HT1080 (cell line): ENCODE measurements at regions not wholly inside any gene's neighbourhood (a gene's known extent, or its start where the extent isn't known, plus 50 kb on each side); places are given as distances from the start of the nearest gene placed in this dataset.
"Not testable (repeated sequence)": the region's sequence is repeated elsewhere in the genome, so short reads cannot be mapped to it uniquely, and the experiment has no call there.

Experiments
- DNase-seq: peaks from one replicate; pipeline ENCODE4 v3.0.0-alpha.2; 2015; ENCODE audit warnings: low read depth

DNA sequence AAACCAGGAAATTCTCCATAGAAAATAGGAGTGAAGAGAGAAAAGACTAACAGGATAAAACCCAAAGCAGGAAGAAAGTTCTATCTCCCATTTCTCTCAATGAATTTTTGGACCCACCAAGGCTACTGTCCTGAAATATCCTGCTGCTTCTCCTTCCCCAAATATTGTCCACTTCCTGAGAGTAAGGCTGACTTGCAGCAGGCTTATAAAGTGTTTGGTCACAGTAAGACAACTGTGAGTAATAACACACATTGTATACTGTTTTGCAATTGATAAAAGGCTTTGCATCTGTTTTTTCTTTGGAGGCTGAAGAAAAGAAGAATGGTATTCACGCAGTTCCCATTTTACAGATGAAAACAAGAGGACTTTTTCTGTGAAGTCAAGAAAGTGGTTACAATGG, 52.8 kb downstream of the FOXD4L6 start:
- DNase-seq: not testable (repeated sequence)

DNA sequence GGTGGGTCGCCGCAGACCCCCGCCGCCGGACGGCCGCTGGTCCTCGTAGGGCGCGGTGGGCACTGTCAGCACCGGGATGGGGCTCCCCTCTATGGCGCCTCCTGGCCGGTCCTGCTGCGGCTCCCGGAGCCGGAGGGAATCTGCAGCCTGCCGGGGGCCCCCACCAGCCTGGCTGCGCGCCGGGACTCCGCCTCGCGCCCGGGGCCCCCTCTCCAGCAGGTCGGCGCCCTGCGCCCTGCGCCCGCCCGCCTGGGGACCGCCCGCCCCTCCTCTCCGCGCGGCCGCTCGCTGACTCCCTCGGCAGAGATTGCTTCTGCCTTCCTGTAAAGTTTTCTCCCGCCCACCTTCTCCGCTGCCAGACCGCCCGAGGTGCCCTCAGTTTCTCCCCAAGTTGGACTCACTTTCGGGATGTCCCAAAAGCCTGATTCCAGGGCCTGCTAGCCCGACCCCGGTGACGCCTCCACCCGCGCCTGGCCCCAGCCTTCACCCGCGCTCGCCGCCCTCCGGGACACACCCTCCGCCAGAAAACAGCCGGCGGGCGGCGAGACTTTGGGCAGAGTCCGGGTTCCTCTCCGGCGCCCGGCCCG, 54.0 kb downstream of the FOXD4L6 start:
- peak; percentile 48 for DNase-seq

- not testable (repeated sequence) for DNase-seq
Measured at GRCh38 chr9:41073471-41074243, 54.8 kb downstream of the FOXD4L6 start.

GRCh38 chr9:41064125-41064795, 64.2 kb downstream of the FOXD4L6 start:
- peak; percentile 79 for DNase-seq

DNA sequence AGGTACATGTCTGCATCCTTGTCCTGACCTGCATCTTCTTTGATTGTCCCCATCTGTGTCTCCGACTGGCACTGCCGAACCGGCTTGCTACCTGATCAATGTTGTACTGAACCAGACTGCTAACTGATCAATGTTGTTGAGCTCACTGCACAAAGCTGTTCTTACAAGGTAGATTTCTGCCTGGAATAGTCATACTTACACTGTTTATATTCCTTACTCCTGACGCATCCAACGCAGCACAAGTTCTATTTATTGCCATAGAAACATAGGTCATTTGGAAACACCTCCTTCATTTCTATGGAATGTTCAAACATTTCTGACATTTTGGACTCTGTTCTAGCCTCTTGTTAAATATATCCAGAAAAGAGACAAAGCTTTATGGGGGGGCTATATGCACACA, 65.2 kb downstream of the FOXD4L6 start:
- DNase-seq: not testable (repeated sequence)

- DNase-seq: not testable (repeated sequence)
Measured at GRCh38 chr9:41059603-41060002, 68.9 kb downstream of the FOXD4L6 start.

GRCh38 chr9:41053666-41054363, 74.7 kb downstream of the FOXD4L6 start:
- not testable (repeated sequence) for DNase-seq

GRCh38 chr9:41048672-41049071, 79.8 kb downstream of the FOXD4L6 start:
- DNase-seq: not testable (repeated sequence)

GRCh38 chr9:41047792-41048191, 80.7 kb downstream of the FOXD4L6 start:
- DNase-seq: not testable (repeated sequence)

DNA sequence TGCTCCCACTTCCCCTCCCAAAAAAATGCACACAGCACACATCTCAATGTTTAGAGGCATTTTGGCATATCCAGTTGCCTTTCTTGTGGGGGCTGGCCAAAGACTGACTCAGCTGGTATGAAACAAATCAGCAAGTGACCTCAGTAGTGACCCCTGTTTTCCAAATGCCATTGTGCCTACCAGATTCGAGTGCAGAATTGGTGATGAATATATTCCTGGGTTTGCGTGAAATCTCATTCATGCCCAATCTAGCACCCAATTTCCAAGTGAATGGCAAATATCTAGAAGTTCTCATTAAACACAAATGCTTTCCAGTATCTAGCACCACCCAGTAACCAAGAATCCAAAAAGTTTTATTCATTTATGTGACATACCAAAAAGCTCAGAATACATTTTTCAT, 83.6 kb downstream of the FOXD4L6 start:
- not testable (repeated sequence) for DNase-seq

- not testable (repeated sequence) for DNase-seq
Measured at GRCh38 chr9:41043433-41043832, 85.0 kb downstream of the FOXD4L6 start.

- DNase-seq: not testable (repeated sequence)
Measured at GRCh38 chr9:41042111-41042510, 86.4 kb downstream of the FOXD4L6 start.

- DNase-seq: not testable (repeated sequence)
Measured at GRCh38 chr9:41040705-41041342, 87.7 kb downstream of the FOXD4L6 start.

- peak; percentile 27 for DNase-seq
Measured at GRCh38 chr9:41035276-41035675, 93.2 kb downstream of the FOXD4L6 start.

DNA sequence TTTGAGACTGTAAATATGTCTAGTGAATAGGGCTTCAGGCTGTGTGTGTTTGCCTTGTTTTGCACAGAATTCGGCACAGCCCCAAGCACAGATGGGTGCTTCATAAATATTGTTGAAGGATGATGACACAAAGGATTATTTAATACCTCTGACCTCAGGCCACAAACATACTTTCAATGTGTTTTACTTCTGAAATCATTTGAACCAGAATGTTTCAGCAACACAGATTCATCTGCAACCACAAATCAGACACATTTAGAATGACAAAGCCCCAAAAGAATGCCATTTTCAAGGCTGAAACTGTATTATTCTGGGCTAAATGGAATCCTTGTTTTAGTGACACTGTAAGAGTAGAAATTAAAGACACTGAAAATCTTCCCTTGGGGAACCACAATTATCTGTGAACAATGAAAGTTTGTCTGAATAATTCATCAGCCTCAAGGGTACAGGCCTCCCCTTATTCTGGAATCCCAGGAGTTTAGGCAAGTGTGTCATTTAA, 93.7 kb downstream of the FOXD4L6 start:
- DNase-seq: peak; percentile 50

GRCh38 chr9:41033877-41034276, 94.6 kb downstream of the FOXD4L6 start:
- not testable (repeated sequence) for DNase-seq

GRCh38 chr9:41033360-41033759, 95.1 kb downstream of the FOXD4L6 start:
- DNase-seq: not testable (repeated sequence)

DNA sequence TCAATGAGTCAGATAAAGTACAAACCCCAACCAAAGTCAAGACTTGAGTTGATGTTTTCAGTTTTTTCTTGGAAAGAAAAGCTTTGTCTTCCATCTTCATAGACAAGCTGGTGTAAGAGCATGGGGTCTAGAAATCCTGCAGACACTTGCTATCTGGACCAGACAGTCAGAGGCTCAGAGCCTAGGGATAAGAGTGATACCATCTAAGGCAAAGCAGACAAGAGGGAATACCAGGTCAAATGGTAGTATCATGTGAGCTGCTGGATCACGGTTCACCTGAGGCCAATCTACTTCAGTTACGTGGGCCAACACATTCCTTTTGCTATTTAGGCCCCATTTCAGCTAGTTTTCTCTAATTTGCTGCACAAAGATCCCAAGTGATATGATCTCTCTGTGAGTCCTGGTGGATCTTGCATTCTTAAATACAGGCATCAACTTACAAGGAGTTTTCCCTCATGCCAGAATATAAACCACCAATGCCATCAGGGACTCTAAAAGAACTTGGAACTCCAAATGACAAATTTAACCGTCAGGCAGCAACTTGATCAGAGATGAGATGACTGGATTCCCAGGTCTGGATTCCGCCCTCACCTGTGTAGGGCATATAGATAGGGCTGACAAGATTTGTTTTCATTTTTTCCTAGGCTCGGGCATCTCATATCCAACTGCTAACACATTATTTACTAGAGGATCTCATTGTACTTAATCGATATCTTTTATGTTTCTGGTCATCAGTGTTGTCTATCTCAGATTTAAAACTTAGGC, 101.4 kb downstream of the FOXD4L6 start:
- not testable (repeated sequence) for DNase-seq

DNA sequence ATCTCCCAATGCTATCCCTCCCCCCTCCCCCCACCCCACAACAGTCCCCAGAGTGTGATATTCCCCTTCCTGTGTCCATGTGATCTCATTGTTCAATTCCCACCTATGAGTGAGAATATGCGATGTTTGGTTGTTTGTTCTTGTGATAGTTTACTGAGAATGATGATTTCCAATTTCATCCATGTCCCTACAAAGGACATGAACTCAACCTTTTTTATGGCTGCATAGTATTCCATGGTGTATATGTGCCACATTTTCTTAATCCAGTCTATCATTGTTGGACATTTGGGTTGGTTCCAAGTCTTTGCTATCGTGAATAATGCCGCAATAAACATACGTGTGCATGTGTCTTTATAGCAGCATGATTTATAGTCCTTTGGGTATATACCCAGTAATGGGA, 106.1 kb downstream of the FOXD4L6 start:
- DNase-seq: not testable (repeated sequence)
